ENCODE measurements at regions not wholly inside any gene's neighbourhood (a gene's known extent, or its start where the extent isn't known, plus 50 kb on each side); places are given as distances from the start of the nearest gene placed in this dataset.

DNA sequence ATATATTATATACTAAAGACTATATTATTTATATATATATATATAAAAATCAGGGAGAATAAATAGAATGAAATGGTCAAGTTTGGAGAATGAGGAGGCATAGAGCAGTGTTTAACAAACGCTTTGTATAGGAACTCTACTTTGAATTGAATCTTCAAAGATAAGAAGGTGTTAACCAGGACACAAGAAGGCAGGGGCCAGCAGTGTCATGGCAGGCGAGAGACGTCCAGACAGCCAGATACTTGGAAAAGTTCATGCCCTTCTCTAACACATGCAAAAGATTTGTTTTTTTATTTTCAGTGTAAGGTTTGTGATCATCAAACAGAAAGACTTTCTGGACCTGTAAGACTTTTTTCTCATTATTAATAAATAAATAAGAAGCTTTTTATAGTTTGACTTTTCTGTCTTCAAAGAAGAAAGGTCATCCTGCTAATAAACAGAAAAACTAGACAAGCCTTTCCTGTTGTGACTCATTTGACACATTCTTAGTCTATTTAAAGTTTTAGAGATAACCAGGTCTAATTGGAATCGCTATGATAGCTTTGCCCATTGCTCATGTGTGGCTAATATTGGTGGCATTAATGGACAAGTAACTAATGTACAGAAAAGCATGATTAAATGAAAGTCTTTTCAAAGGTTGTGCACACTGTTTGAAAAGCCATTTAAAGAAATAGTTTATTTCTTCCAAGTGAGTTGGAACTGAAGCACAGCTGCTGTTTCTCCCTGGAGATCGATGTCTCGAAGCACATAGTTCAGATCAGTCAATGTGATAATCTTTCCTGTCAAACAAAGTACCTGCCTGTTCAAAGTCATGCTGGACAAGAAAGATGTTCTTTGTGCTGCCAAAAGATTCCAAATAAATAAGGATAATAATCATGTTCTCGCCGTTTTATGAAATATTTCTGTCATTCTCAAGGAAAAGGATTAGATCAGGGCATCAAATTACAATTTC, 420.4 kb upstream of the OPRM1 start:
- TF ChIP-seq, protein P1, sequence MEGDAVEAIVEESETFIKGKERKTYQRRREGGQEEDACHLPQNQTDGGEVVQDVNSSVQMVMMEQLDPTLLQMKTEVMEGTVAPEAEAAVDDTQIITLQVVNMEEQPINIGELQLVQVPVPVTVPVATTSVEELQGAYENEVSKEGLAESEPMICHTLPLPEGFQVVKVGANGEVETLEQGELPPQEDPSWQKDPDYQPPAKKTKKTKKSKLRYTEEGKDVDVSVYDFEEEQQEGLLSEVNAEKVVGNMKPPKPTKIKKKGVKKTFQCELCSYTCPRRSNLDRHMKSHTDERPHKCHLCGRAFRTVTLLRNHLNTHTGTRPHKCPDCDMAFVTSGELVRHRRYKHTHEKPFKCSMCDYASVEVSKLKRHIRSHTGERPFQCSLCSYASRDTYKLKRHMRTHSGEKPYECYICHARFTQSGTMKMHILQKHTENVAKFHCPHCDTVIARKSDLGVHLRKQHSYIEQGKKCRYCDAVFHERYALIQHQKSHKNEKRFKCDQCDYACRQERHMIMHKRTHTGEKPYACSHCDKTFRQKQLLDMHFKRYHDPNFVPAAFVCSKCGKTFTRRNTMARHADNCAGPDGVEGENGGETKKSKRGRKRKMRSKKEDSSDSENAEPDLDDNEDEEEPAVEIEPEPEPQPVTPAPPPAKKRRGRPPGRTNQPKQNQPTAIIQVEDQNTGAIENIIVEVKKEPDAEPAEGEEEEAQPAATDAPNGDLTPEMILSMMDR (IDR thresholded peaks at IDR 0.05), result no peak
- H3K27me3 ChIP-seq, result no peaks in the 10 kb centered on the region
- DNase-seq, result no peak
- no peaks in the 10 kb centered on the region for H3K9me3 ChIP-seq
- H3K27ac ChIP-seq, result no peak overlapping the region
- no peaks in the 10 kb centered on the region for H3K36me3 ChIP-seq
- no peak overlapping the region for H3K4me3 ChIP-seq
- H3K4me1 ChIP-seq, result no peaks in the 10 kb centered on the region
- intact Hi-C loops (cut with DNase I; ENCODE audit: low total_unique reads), result no loop called here

DNA sequence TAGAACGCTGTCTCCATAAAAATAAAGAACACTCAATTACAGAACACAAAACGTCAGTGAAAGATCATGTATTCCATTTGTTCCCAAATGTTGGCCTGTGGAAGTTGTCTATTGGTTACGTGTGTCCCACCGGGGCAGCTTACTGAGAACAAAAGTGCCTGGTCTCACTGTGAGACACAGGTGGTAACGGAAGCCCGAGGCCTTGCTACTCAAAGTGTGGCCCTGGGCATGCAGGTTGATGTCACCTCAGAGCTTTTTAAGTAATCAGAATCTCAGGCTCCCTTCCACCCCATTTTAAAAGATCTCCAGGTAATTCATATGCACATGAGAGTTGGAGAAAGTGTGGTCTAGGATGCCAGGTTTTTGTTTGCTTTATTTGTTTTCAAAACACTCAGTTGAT, 422.5 kb upstream of the OPRM1 start:
- intact Hi-C loops (cut with DNase I; ENCODE audit: low total_unique reads), result no loop called here
- no peak overlapping the region for H3K4me3 ChIP-seq
- H3K4me1 ChIP-seq, result no peaks in the 10 kb centered on the region
- TF ChIP-seq, protein P1 (IDR thresholded peaks at IDR 0.05), result no peak
- no peak overlapping the region for H3K27ac ChIP-seq
- H3K27me3 ChIP-seq, result no peaks in the 10 kb centered on the region
- DNase-seq, result no peak
- H3K9me3 ChIP-seq, result no peaks in the 10 kb centered on the region
- no peaks in the 10 kb centered on the region for H3K36me3 ChIP-seq

DNA sequence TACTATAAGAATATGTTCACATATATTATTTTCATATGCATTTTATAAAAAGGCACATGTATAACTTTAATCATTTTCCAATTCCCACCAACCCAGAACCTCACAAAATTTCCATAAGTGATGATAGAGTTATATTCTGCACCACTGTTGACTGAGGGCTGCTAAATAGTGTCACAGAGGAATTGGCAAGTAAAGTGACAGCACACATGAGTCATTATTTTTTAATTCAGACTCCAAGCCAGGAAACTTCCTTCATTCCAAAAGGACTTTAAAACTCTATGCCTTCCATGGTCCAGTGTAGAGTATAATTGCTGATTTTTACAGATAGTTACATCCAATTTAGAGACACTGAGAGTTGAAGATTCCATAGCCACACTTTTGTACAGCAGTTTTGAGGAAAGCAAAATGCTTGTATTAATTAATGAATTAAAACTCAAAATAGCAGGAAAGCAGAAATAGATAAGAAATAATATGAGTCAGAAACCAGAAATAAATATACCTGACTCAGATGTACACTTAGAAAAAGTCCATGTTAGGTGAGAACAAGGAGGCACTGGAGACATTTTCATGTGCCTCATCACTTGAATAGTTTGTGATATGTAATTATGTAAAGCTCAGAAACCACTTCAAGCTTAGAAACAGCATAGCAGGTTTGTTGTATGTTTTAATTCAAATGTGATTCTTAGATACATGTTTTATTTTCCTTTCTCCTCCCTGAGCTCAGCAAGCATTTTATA, 425.2 kb upstream of the OPRM1 start:
- no peaks in the 10 kb centered on the region for H3K36me3 ChIP-seq
- DNase-seq, result no peak
- no peaks in the 10 kb centered on the region for H3K9me3 ChIP-seq
- intact Hi-C loops (cut with DNase I; ENCODE audit: low total_unique reads), result no loop called here
- no peaks in the 10 kb centered on the region for H3K4me1 ChIP-seq
- H3K27ac ChIP-seq, result no peak overlapping the region
- no peak overlapping the region for H3K4me3 ChIP-seq
- TF ChIP-seq, protein P1 (IDR thresholded peaks at IDR 0.05), result no peak
- H3K27me3 ChIP-seq, result no peaks in the 10 kb centered on the region

DNA sequence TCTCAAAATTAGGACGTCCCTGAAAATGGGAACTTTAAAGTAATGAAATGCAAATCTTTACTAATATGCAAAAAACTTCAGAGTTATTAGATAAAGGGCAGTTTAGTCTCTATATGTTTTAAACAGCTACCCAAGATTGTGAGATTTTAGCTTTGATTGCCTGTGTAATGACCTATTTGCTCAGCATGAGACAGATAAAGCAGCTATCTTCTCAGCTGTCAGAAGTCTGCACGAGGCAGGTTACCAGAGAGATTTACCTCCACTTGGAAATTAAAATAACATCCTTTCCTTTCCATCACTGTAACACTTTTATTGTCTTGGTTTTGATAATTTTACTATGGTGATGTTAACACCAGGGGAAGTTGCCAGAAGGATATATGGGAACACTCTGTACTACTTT, 436.6 kb upstream of the OPRM1 start:
- Histone ChIP-seq H3K27me3 (no peaks in the 10 kb centered on the region), H3K4me1 (no peaks in the 10 kb centered on the region), H3K36me3 (no peaks in the 10 kb centered on the region), H3K4me3 (no peak overlapping the region), H3K27ac (no peak overlapping the region), H3K9me3 (no peaks in the 10 kb centered on the region)
- TF ChIP-seq, protein P1 (IDR thresholded peaks at IDR 0.05), result no peak
- no peak for DNase-seq
- intact Hi-C loops (cut with DNase I; ENCODE audit: low total_unique reads), result no loop called here

DNA sequence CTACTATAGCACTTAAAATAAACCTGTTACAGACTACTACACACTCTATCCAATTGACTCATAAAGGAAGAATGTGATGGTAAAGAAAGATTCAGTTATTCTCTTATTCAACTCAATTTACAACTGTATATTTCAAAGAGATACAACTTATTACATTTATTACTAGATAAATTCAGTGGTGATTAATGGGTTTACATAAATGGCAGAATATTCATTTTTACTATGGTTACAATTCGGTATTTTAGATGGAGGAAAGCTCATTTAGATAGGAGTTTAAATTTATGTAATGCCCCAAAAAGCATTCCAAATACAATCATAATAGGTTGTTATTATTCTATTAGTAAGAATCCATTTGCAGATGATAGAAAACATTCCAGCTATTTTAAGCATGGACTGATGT, 439.1 kb upstream of the OPRM1 start:
- no peak for DNase-seq
- Histone ChIP-seq H3K27ac (no peak overlapping the region), H3K4me1 (no peaks in the 10 kb centered on the region), H3K9me3 (no peaks in the 10 kb centered on the region), H3K4me3 (no peak overlapping the region), H3K36me3 (no peaks in the 10 kb centered on the region), H3K27me3 (no peaks in the 10 kb centered on the region)
- TF ChIP-seq, protein P1 (IDR thresholded peaks at IDR 0.05), result no peak
- intact Hi-C loops (cut with DNase I; ENCODE audit: low total_unique reads), result no loop called here
